HL-60 (cell line): ENCODE measurements at regions not wholly inside any gene's neighbourhood (a gene's known extent, or its start where the extent isn't known, plus 50 kb on each side); places are given as distances from the start of the nearest gene placed in this dataset.

Experiments used
- GABPA ChIP-seq: IDR thresholded peaks from 2 replicates; pipeline ENCODE4 v1.6.1; 2012; ENCODE audit warnings: low read depth
- POLR2AphosphoS5 ChIP-seq: IDR thresholded peaks from 2 replicates; pipeline ENCODE4 v1.6.1; 2012; ENCODE audit warnings: low read depth
- TF ChIP-seq, protein P1 (sequence below): IDR thresholded peaks from one replicate; pipeline ENCODE4 v1.5.1; 2011; ENCODE audit warnings: low read length, control low read depth, inconsistent platforms; ENCODE audit not compliant: insufficient read depth

- TF ChIP-seq, protein P1, sequence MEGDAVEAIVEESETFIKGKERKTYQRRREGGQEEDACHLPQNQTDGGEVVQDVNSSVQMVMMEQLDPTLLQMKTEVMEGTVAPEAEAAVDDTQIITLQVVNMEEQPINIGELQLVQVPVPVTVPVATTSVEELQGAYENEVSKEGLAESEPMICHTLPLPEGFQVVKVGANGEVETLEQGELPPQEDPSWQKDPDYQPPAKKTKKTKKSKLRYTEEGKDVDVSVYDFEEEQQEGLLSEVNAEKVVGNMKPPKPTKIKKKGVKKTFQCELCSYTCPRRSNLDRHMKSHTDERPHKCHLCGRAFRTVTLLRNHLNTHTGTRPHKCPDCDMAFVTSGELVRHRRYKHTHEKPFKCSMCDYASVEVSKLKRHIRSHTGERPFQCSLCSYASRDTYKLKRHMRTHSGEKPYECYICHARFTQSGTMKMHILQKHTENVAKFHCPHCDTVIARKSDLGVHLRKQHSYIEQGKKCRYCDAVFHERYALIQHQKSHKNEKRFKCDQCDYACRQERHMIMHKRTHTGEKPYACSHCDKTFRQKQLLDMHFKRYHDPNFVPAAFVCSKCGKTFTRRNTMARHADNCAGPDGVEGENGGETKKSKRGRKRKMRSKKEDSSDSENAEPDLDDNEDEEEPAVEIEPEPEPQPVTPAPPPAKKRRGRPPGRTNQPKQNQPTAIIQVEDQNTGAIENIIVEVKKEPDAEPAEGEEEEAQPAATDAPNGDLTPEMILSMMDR: no peak
- TF ChIP-seq POLR2AphosphoS5 (no peak), GABPA (no peak)
These were observed 134.3 kb downstream of the LINC00237 start for GRCh38 chr20:20971810-20972209.
